NT2/D1 (cell line): ENCODE measurements at regions not wholly inside any gene's neighbourhood (a gene's known extent, or its start where the extent isn't known, plus 50 kb on each side); places are given as distances from the start of the nearest gene placed in this dataset.
"Not testable (repeated sequence)": the region's sequence is repeated elsewhere in the genome, so short reads cannot be mapped to it uniquely, and the experiment has no call there.

Experiments used
- DNase-seq: peaks from one replicate; pipeline ENCODE4 v3.0.0-alpha.2; 2011; ENCODE audit warnings: low read depth, low spot score
- H3K27me3 ChIP-seq: 2 replicates; pipeline ENCODE4 v1.6.0; 2011; ENCODE audit warnings: mild to moderate bottlenecking; ENCODE audit not compliant: insufficient read length, insufficient read depth
- H3K36me3 ChIP-seq: 2 replicates; pipeline ENCODE4 v1.6.1; 2011; ENCODE audit warnings: mild to moderate bottlenecking, low read length, mixed read lengths; ENCODE audit not compliant: insufficient read depth, insufficient read length
- H3K4me1 ChIP-seq: 2 replicates; pipeline ENCODE4 v1.5.1; 2011; ENCODE audit not compliant: insufficient read depth, insufficient read length
- H3K4me3 ChIP-seq: 2 replicates; pipeline ENCODE4 v1.5.1; 2011; ENCODE audit warnings: low read depth; ENCODE audit not compliant: insufficient read length
- H3K9ac ChIP-seq: 2 replicates; pipeline ENCODE4 v1.6.0; 2011; ENCODE audit warnings: low read depth; ENCODE audit not compliant: insufficient read length
- H3K9me3 ChIP-seq: 2 replicates; pipeline ENCODE4 v1.5.1; 2011; ENCODE audit warnings: mild to moderate bottlenecking, low read length; ENCODE audit not compliant: insufficient read depth
- SUZ12 ChIP-seq: IDR thresholded peaks from 2 replicates; pipeline ENCODE4 v1.6.1; 2011; ENCODE audit not compliant: insufficient read length, insufficient read depth; ENCODE audit errors: extremely low read depth
- YY1 ChIP-seq: IDR thresholded peaks from 2 replicates; pipeline ENCODE4 v1.6.1; 2011; ENCODE audit not compliant: insufficient read length, insufficient read depth
- ZNF274 ChIP-seq: IDR thresholded peaks from 2 replicates; pipeline ENCODE4 v1.6.1; 2011; ENCODE audit warnings: mild to moderate bottlenecking, low read depth, low read length

DNA sequence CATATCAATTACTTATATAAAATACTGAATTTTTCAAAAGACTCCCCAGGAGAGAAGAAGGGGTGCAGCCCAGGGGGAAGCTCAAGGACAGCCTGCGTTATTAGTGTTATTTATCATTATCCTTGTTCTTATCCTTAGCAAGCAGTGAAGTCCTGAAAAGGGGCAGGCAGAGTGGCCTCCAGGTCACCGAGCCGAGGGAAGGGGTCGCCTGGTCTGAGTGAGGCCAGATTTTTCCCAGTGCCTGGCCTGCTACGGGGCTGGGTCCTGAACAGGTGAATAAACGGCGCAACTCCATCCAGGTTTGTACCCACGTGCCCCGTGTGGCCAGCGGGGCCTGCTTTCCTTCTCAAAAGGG is 123.7 kb downstream of the BRD1 start:
- Histone ChIP-seq H3K36me3 (no peaks in the 10 kb centered on the region), H3K4me1 (no peaks in the 10 kb centered on the region), H3K9ac (no peak overlapping the region), H3K27me3 (peaks cover 4% of the 10 kb centered on the region), H3K9me3 (peaks cover 19% of the 10 kb centered on the region; the same call in 1 of the 2 replicates), H3K4me3 (no peak overlapping the region)
- DNase-seq: no peak
- no peak for TF ChIP-seq ZNF274
- no peak for TF ChIP-seq YY1
- no peak for TF ChIP-seq SUZ12

DNA sequence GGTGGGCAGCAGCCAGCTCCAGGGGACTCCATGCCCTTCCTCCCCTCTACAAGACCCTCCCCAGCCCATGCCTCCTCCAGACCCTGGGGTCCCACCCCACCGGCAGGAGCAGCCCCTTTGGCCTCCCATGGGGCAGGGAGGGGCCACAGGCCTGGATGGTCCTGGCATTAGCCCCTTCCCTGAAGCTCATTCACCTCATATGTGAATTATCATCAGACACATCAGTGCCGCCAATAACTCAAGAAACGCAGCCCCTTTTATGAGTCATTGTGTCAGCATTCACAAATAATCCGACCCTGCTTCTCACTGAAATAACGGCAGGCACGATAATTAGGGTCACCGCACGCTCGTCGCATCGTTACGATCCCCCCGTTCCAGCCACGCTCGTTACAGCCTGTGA is 124.2 kb downstream of the BRD1 start:
- H3K36me3 ChIP-seq: no peaks in the 10 kb centered on the region
- no peak overlapping the region for H3K9ac ChIP-seq
- no peaks in the 10 kb centered on the region for H3K4me1 ChIP-seq
- H3K4me3 ChIP-seq: no peak overlapping the region
- TF ChIP-seq YY1: no peak
- no peak for TF ChIP-seq SUZ12
- TF ChIP-seq ZNF274: no peak
- no peaks in the 10 kb centered on the region for H3K27me3 ChIP-seq
- DNase-seq: no peak
- peaks cover 19% of the 10 kb centered on the region; the same call in 1 of the 2 replicates for H3K9me3 ChIP-seq

DNA sequence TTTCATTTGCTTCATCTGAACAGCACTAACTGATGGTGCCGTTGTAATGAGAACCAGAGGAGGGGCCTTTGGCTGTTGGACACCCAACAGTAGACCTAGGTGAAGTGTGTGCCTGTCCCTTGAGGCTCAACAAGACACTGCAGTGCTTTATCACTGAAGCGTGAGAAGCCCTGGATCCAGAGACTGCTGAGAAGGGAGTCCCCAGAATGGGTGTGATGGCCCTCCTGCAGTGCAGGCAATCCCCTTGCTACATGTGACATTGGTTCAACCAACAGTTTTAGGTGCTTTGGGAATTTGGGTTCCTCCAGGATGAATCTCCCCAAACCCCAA is 125.6 kb downstream of the BRD1 start:
- Histone ChIP-seq H3K27me3 (no peaks in the 10 kb centered on the region), H3K4me3 (no peak overlapping the region), H3K9ac (no peak overlapping the region), H3K9me3 (peaks cover 25% of the 10 kb centered on the region), H3K4me1 (no peaks in the 10 kb centered on the region), H3K36me3 (no peaks in the 10 kb centered on the region)
- no peak for DNase-seq
- TF ChIP-seq YY1 (no peak), SUZ12 (no peak), ZNF274 (no peak)

DNA sequence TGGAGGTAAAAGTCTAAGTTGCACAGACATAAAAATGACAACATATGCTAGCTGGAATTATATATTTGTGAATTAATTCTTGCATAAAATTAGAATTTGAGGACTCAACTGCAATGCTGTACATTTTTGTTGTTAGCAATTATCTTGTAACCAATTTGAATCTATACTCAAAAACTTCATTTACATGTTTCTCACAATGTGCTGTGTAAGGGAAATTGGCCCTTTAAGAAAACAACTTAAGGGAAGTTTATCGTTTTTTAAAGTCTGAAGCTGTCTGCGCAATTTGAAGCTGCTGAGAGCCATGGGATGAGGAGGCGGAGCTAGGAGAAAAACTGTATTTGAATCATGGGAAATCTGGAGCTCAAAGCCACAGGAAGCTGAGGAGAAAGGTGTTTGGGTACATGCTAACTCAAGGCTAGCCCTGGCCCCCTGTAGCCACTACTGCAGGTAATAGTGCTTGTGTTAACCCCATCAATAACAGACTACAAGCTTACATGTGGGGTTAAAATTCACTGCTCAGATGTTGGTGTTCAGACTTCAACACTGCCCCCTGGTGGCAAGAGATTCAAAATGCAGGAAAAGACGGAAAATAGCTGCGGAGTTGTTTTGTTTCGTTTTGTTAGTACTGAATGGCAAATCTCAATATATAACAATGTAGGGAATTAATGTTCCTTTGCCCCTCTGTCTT is 126.1 kb downstream of the BRD1 start:
- Histone ChIP-seq H3K27me3 (no peaks in the 10 kb centered on the region), H3K4me3 (no peak overlapping the region), H3K36me3 (no peaks in the 10 kb centered on the region), H3K4me1 (no peaks in the 10 kb centered on the region), H3K9me3 (peaks cover 28% of the 10 kb centered on the region), H3K9ac (no peak overlapping the region)
- no peak for DNase-seq
- TF ChIP-seq YY1 (no peak), SUZ12 (no peak), ZNF274 (no peak)

GRCh38 chr22:49699928-49700498 is 127.7 kb downstream of the BRD1 start:
- Histone ChIP-seq H3K27me3 (no peaks in the 10 kb centered on the region), H3K9ac (no peak overlapping the region), H3K36me3 (no peaks in the 10 kb centered on the region), H3K4me3 (no peak overlapping the region), H3K9me3 (peaks cover 28% of the 10 kb centered on the region), H3K4me1 (no peaks in the 10 kb centered on the region)
- TF ChIP-seq ZNF274 (no peak), YY1 (no peak), SUZ12 (no peak)
- no peak for DNase-seq

DNA sequence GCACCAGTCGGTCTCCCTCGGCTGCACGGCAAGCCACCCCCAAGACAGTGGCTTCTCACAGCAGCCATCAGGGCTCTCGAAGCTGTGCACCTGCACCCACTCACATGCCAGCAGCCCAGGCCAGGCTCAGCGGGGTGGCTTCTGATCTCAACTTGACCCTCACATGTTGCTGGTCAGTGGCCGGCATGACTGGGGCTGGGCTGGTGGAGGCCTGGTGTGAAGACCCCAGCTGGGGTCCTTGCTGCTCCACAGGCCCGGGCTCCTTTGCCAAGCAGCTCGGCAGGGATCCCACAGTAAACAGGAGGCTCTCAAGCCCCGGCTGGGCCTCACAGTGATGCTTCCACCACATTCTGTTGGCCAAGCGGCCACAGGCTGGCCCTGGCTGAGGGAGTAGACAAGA is 128.2 kb downstream of the BRD1 start:
- TF ChIP-seq ZNF274: no peak
- no peak for TF ChIP-seq SUZ12
- TF ChIP-seq YY1: no peak
- H3K9ac ChIP-seq: no peak overlapping the region
- no peak overlapping the region for H3K4me3 ChIP-seq
- H3K4me1 ChIP-seq: no peaks in the 10 kb centered on the region
- no peaks in the 10 kb centered on the region for H3K36me3 ChIP-seq
- DNase-seq: no peak
- H3K9me3 ChIP-seq: peaks cover 28% of the 10 kb centered on the region
- H3K27me3 ChIP-seq: no peaks in the 10 kb centered on the region

DNA sequence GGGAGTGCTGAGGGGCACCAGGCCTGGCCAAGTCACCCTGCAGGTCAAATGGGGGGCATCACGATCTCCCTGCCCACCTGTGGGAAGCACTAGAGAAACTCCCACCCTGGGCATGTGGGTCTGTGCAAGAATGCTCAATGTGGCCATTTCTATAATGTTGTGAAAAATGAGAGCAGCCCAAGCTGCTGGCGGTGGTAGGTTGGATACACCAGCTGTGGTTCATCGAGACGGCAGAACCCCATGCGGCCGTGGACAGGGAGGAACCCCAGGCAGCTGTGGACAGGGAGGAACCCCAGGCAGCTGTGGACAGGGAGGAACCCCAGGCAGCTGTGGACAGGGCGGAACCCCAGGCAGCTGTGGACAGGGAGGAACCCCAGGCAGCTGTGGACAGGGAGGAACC is 129.1 kb downstream of the BRD1 start:
- not testable (repeated sequence) for H3K36me3 ChIP-seq, DNase-seq, H3K27me3 ChIP-seq, H3K9ac ChIP-seq, H3K4me3 ChIP-seq, H3K4me1 ChIP-seq
- H3K9me3 ChIP-seq: peaks cover 28% of the 10 kb centered on the region
